HG02642 (cell line): ENCODE measurements at regions not wholly inside any gene's neighbourhood (a gene's known extent, or its start where the extent isn't known, plus 50 kb on each side); places are given as distances from the start of the nearest gene placed in this dataset.
"Not testable (repeated sequence)": the region's sequence is repeated elsewhere in the genome, so short reads cannot be mapped to it uniquely, and the experiment has no call there.

ENCODE experiments used
- ATAC-seq: cut with Tn5 transposase; IDR thresholded peaks from one replicate; pipeline ENCODE4 v1.9.1; 2021; ENCODE audit warnings: mild to moderate bottlenecking; ENCODE audit not compliant: unreplicated experiment, poor library complexity

GRCh38 chr7:24123076-24123475 is 160.9 kb upstream of the NPY start:
- no peak for ATAC-seq

- no peak for ATAC-seq
These were observed 158.2 kb upstream of the NPY start for GRCh38 chr7:24125765-24126164.

- ATAC-seq, result no peak
These were observed 156.1 kb upstream of the NPY start for GRCh38 chr7:24127930-24128329.

- no peak for ATAC-seq
These were observed 154.4 kb upstream of the NPY start for GRCh38 chr7:24129597-24129996.

- no peak for ATAC-seq
These were observed 153.4 kb upstream of the NPY start for GRCh38 chr7:24130631-24131030.

GRCh38 chr7:24133691-24134090 is 150.3 kb upstream of the NPY start:
- peak; percentile 38 for ATAC-seq

- ATAC-seq, result no peak
These were observed 149.5 kb upstream of the NPY start for GRCh38 chr7:24134535-24134934.

- ATAC-seq, result peak; percentile 76
These were observed 148.8 kb upstream of the NPY start for GRCh38 chr7:24135003-24135817.

GRCh38 chr7:24137338-24137737 is 146.7 kb upstream of the NPY start:
- no peak for ATAC-seq

- ATAC-seq, result no peak
These were observed 145.6 kb upstream of the NPY start for GRCh38 chr7:24138343-24138742.

GRCh38 chr7:24140001-24140400 is 144.0 kb upstream of the NPY start:
- no peak for ATAC-seq

- no peak for ATAC-seq
These were observed 142.0 kb upstream of the NPY start for GRCh38 chr7:24141874-24142509.

- no peak for ATAC-seq
These were observed 140.4 kb upstream of the NPY start for GRCh38 chr7:24143547-24143946.

GRCh38 chr7:24151944-24152343 is 132.0 kb upstream of the NPY start:
- ATAC-seq, result no peak

GRCh38 chr7:24152356-24152755 is 131.6 kb upstream of the NPY start:
- ATAC-seq, result no peak

GRCh38 chr7:24152877-24153472 is 131.0 kb upstream of the NPY start:
- ATAC-seq, result no peak

- no peak for ATAC-seq
These were observed 126.3 kb upstream of the NPY start for GRCh38 chr7:24157666-24158065.

GRCh38 chr7:24158975-24159374 is 125.0 kb upstream of the NPY start:
- ATAC-seq, result no peak

GRCh38 chr7:24164401-24164800 is 119.6 kb upstream of the NPY start:
- ATAC-seq, result no peak

- ATAC-seq, result no peak
These were observed 114.8 kb upstream of the NPY start for GRCh38 chr7:24169077-24169624.

GRCh38 chr7:24171951-24172350 is 112.0 kb upstream of the NPY start:
- not testable (repeated sequence) for ATAC-seq
